Uterus (tissue), 2 donors: ENCODE measurements at regions not wholly inside any gene's neighbourhood (a gene's known extent, or its start where the extent isn't known, plus 50 kb on each side); places are given as distances from the start of the nearest gene placed in this dataset.

Source experiments
- POLR2A ChIP-seq, 2 donors: fragments of 450-650 bp; IDR thresholded peaks; one replicate each; pipeline ENCODE4 v1.6.1; 2016; ENCODE audit warnings: antibody characterized with exemption in 2 of 2, mild to moderate bottlenecking in 1 of 2, moderate library complexity in 1 of 2
- TF ChIP-seq, protein P1 (sequence below), 4 experiments: fragments of 200-600 bp in 2 of 4; fragments of 450-650 bp in 2 of 4; sonication (generic) in 2 of 4; IDR thresholded peaks; one replicate each; pipeline ENCODE4 v1.5.1; 2016 to 2019; ENCODE audit warnings: antibody characterized with exemption in 4 of 4, mild to moderate bottlenecking in 2 of 4, moderate library complexity in 1 of 4

DNA sequence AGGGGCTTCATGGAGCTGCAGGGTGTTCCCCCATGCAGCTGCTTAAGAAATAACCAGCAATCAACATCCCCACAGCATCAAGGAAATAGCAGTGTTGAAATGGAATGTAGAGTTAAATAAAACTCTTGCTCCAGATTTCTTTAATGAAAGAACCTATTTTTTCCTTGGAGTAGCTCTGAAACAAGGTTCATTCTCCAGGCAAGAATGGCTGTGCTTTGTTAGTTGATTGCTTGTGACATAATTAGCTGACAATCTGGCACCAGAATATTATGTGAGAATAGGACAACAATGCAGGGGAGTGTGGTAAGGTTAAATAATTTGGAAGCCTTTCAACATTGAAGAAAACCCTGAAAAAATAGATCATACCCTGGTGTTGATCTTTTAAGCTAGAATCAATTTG lies 254.2 kb upstream of the RRP15 start:
- TF ChIP-seq, protein P1, sequence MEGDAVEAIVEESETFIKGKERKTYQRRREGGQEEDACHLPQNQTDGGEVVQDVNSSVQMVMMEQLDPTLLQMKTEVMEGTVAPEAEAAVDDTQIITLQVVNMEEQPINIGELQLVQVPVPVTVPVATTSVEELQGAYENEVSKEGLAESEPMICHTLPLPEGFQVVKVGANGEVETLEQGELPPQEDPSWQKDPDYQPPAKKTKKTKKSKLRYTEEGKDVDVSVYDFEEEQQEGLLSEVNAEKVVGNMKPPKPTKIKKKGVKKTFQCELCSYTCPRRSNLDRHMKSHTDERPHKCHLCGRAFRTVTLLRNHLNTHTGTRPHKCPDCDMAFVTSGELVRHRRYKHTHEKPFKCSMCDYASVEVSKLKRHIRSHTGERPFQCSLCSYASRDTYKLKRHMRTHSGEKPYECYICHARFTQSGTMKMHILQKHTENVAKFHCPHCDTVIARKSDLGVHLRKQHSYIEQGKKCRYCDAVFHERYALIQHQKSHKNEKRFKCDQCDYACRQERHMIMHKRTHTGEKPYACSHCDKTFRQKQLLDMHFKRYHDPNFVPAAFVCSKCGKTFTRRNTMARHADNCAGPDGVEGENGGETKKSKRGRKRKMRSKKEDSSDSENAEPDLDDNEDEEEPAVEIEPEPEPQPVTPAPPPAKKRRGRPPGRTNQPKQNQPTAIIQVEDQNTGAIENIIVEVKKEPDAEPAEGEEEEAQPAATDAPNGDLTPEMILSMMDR (IDR thresholded peaks at IDR 0.05) = no peak
- no peak for TF ChIP-seq POLR2A (IDR thresholded peaks at IDR 0.05)
